Ishikawa (cell line): ENCODE measurements at regions not wholly inside any gene's neighbourhood (a gene's known extent, or its start where the extent isn't known, plus 50 kb on each side); places are given as distances from the start of the nearest gene placed in this dataset.

Experiments
- CEBPB ChIP-seq: IDR thresholded peaks from 2 replicates; pipeline ENCODE4 v1.6.1; 2012
- CREB1 ChIP-seq: IDR thresholded peaks from 2 replicates; pipeline ENCODE4 v1.6.1; 2012; ENCODE audit warnings: low read depth
- EGR1 ChIP-seq: IDR thresholded peaks from 2 replicates; pipeline ENCODE4 v1.6.1; 2012
- EP300 ChIP-seq: IDR thresholded peaks from 2 replicates; pipeline ENCODE4 v1.6.1; 2012; ENCODE audit warnings: borderline replicate concordance
- FOXM1 ChIP-seq: IDR thresholded peaks from 2 replicates; pipeline ENCODE4 v1.6.1; 2012; ENCODE audit warnings: low read depth, borderline replicate concordance
- NFIC ChIP-seq: IDR thresholded peaks from 2 replicates; pipeline ENCODE4 v1.6.1; 2012
- RAD21 ChIP-seq: IDR thresholded peaks from 2 replicates; pipeline ENCODE4 v1.6.1; 2012; ENCODE audit warnings: low read depth
- TAF1 ChIP-seq: IDR thresholded peaks from 2 replicates; pipeline ENCODE4 v1.6.1; 2012; ENCODE audit warnings: low read depth, mild to moderate bottlenecking
- TCF12 ChIP-seq: IDR thresholded peaks from 2 replicates; pipeline ENCODE4 v1.6.1; 2012; ENCODE audit warnings: low read depth
- TEAD4 ChIP-seq: IDR thresholded peaks from 2 replicates; pipeline ENCODE4 v1.6.1; 2012
- YY1 ChIP-seq: IDR thresholded peaks from 2 replicates; pipeline ENCODE4 v1.6.1; 2012; ENCODE audit warnings: low read depth
- ZBTB7A ChIP-seq: IDR thresholded peaks from 2 replicates; pipeline ENCODE4 v1.6.1; 2012; ENCODE audit warnings: low read depth
- TF ChIP-seq, protein P1 (sequence below): IDR thresholded peaks from 2 replicates; pipeline ENCODE4 v1.6.1; 2012
- TF ChIP-seq, protein P2 (sequence below): IDR thresholded peaks from 2 replicates; pipeline ENCODE4 v1.6.1; 2012
- TF ChIP-seq, protein P3 (sequence below): IDR thresholded peaks from 2 replicates; pipeline ENCODE4 v1.6.1; 2012; ENCODE audit warnings: low read depth, mild to moderate bottlenecking

DNA sequence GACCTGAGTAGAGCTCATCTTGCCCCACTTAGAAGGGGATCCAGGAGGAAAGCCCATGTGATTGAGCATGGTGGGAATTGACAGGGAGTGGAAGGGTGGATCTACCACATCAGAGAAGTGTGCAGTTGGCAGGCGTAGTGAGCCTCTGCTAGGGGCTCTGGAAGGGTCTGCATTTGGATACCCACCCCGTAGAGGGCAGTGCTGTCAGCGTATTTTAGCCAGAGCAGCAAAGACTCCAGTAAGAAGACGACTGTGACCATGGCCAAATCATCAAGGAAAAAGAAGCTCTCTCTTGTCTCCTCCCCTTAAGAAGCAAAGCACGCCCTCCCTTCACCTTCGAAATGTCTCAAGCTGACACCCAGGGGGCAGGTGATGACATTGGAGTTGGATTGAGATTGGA is 68.8 kb upstream of the INHBA start:
- TF ChIP-seq, protein P1, sequence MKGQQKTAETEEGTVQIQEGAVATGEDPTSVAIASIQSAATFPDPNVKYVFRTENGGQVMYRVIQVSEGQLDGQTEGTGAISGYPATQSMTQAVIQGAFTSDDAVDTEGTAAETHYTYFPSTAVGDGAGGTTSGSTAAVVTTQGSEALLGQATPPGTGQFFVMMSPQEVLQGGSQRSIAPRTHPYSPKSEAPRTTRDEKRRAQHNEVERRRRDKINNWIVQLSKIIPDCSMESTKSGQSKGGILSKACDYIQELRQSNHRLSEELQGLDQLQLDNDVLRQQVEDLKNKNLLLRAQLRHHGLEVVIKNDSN = no peak
- TF ChIP-seq FOXM1 = no peak
- TF ChIP-seq YY1 = no peak
- no peak for TF ChIP-seq TCF12
- TF ChIP-seq EGR1 = no peak
- TF ChIP-seq, protein P2, sequence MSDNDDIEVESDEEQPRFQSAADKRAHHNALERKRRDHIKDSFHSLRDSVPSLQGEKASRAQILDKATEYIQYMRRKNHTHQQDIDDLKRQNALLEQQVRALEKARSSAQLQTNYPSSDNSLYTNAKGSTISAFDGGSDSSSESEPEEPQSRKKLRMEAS = no peak
- TF ChIP-seq ZBTB7A = no peak
- TF ChIP-seq RAD21 = no peak
- TF ChIP-seq TAF1 = no peak
- no peak for TF ChIP-seq EP300
- TF ChIP-seq CEBPB = no peak
- TF ChIP-seq, protein P3, sequence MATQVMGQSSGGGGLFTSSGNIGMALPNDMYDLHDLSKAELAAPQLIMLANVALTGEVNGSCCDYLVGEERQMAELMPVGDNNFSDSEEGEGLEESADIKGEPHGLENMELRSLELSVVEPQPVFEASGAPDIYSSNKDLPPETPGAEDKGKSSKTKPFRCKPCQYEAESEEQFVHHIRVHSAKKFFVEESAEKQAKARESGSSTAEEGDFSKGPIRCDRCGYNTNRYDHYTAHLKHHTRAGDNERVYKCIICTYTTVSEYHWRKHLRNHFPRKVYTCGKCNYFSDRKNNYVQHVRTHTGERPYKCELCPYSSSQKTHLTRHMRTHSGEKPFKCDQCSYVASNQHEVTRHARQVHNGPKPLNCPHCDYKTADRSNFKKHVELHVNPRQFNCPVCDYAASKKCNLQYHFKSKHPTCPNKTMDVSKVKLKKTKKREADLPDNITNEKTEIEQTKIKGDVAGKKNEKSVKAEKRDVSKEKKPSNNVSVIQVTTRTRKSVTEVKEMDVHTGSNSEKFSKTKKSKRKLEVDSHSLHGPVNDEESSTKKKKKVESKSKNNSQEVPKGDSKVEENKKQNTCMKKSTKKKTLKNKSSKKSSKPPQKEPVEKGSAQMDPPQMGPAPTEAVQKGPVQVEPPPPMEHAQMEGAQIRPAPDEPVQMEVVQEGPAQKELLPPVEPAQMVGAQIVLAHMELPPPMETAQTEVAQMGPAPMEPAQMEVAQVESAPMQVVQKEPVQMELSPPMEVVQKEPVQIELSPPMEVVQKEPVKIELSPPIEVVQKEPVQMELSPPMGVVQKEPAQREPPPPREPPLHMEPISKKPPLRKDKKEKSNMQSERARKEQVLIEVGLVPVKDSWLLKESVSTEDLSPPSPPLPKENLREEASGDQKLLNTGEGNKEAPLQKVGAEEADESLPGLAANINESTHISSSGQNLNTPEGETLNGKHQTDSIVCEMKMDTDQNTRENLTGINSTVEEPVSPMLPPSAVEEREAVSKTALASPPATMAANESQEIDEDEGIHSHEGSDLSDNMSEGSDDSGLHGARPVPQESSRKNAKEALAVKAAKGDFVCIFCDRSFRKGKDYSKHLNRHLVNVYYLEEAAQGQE = no peak
- no peak for TF ChIP-seq NFIC

DNA sequence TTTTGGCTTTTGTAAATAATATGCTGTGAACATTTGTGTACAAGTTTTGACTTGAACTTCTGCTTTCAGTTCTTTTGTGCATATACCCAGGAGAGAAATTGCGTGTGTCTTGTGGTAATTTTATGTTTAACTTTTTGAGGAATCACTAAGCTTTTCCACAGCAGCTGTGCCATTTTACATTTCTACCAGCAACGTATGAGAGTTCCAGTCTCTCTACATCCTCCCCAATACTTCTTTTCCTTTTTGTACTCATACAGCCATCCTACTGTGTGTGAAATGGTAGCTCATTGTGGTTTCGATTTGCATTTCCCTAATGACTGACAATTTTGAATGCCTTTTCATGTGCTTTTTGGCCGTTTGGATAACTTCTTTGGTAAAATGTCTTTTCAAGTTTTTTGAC is 66.3 kb upstream of the INHBA start:
- TF ChIP-seq, protein P1 = no peak
- TF ChIP-seq TCF12 (no peak), NFIC (no peak), CREB1 (no peak), EGR1 (no peak), TAF1 (no peak), ZBTB7A (no peak), FOXM1 (no peak), CEBPB (no peak), YY1 (no peak), TEAD4 (no peak), RAD21 (no peak)
- TF ChIP-seq, protein P2 = no peak
- TF ChIP-seq, protein P3 = no peak

DNA sequence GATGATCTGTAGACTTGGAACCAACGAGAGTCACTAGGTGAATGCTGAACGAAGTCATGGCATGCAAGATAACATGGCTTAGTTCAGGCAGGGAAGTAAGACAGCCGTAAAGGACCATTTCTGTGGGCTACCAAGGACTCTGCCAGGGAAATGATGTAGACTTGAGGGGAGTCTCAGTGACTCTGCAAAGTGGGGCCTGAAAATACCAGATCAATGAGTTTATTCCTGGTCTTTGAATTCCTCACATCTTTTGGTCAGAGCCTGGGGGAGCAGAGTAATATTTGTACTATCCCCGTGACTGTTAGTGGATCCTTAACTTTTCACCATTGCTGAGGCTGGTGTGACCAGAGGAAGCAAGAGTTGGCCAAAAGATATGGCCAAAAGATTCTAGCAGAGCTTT is 60.7 kb upstream of the INHBA start:
- TF ChIP-seq, protein P3 = no peak
- TF ChIP-seq TAF1 (no peak), EP300 (no peak), YY1 (no peak), EGR1 (no peak), TEAD4 (no peak), FOXM1 (no peak), NFIC (no peak), CEBPB (no peak), CREB1 (no peak), RAD21 (no peak)

DNA sequence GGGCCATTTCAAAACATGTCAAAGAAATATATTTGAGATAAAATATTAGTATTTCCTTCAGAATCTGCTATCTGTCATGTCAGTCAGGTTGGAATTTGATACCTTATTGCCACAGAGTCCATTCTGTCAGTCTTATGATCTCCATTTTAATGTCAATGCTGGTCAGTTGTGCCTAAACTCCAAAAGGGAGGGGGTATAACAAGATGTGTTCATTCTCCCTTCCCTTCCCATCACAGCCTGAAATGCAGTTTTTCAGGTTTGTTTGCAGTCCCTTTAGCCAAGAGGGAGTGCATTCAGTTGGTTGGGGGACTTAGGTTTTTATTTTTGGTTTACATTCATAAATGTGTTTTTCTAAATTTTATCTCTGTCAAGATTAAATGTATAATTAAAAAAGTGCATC is 59.8 kb upstream of the INHBA start:
- TF ChIP-seq CEBPB = no peak
- TF ChIP-seq NFIC = no peak
- no peak for TF ChIP-seq TCF12

DNA sequence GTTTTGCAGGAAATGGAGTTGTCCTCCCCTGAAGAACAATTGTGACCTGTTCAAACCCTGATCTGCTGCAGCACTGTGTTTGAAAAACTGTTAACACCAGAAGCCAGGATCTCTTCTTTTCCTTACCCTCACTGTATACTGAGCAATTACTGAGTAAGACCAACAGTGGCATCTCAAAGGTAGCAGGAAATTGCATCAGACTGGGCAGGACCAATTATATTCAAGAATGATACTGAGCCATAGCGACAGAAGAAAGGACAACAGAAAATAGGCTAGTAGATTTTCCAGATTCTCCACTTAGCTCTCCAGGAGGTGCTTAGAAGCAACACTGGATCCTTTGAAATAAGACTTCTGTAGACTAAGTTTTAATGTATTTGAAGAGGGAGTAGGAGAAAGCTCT is 57.4 kb upstream of the INHBA start:
- TF ChIP-seq ZBTB7A (no peak), EGR1 (no peak), EP300 (no peak)
